ENCODE measurements at regions not wholly inside any gene's neighbourhood (a gene's known extent, or its start where the extent isn't known, plus 50 kb on each side); places are given as distances from the start of the nearest gene placed in this dataset.
"Not testable (repeated sequence)": the region's sequence is repeated elsewhere in the genome, so short reads cannot be mapped to it uniquely, and the experiment has no call there.

- H3K27me3 ChIP-seq (ENCODE audit: insufficient read depth in 3 of 3, low read length in 2 of 3): no peaks in the 10 kb centered on the region
- intact Hi-C loops (cut with DNase I): no loop called here
- 90 to 100% (median 95%) methylated on average over 1 of the region's 1 CpG for WGBS, 3 donors
- ATAC-seq (no peak), DNase-seq (no peak)
- TF ChIP-seq CTCF (IDR thresholded peaks at IDR 0.05): no peak
- H3K4me3 ChIP-seq: no peak overlapping the region
- no peak overlapping the region for H3K27ac ChIP-seq
- H3K9me3 ChIP-seq: no peaks in the 10 kb centered on the region
- no peaks in the 10 kb centered on the region for H3K4me1 ChIP-seq
- H3K36me3 ChIP-seq (ENCODE audit: insufficient read depth in 1 of 2, low read depth in 1 of 2): no peaks in the 10 kb centered on the region
Observed at GRCh38 chr4:128536746-128537145, 249.1 kb upstream of the PGRMC2 start.

- ATAC-seq; H3K4me1 ChIP-seq; intact Hi-C loops (cut with DNase I); H3K9me3 ChIP-seq; H3K4me3 ChIP-seq; DNase-seq; H3K27ac ChIP-seq; H3K27me3 ChIP-seq (ENCODE audit: insufficient read depth in 3 of 3, low read length in 2 of 3); H3K36me3 ChIP-seq (ENCODE audit: insufficient read depth in 1 of 2, low read depth in 1 of 2): not testable (repeated sequence)
- WGBS, 3 donors: 66 to 77% (median 76%) methylated on average over 4 of the region's 4 CpGs
Observed at GRCh38 chr4:128535510-128535909, 247.9 kb upstream of the PGRMC2 start.

- H3K4me3 ChIP-seq: no peak overlapping the region
- no peak for TF ChIP-seq CTCF (IDR thresholded peaks at IDR 0.05)
- no peaks in the 10 kb centered on the region for H3K27me3 ChIP-seq (ENCODE audit: insufficient read depth in 3 of 3, low read length in 2 of 3)
- peak; percentile 99 to 100 (median 100) for ATAC-seq
- WGBS, 3 donors: 40 to 50% (median 48%) methylated on average over 4 of the region's 4 CpGs
- intact Hi-C loops (cut with DNase I): loop anchor here in 1 of 2 donors (2.0 kb wide), 1 partner anchor 24 kb away; no protein-coding TSS in a partner anchor
- no peaks in the 10 kb centered on the region for H3K36me3 ChIP-seq (ENCODE audit: insufficient read depth in 1 of 2, low read depth in 1 of 2)
- no peak for DNase-seq
- no peaks in the 10 kb centered on the region for H3K9me3 ChIP-seq
- H3K27ac ChIP-seq: peak overlapping the region; percentile 75
- peaks cover 13% of the 10 kb centered on the region for H3K4me1 ChIP-seq
Observed at GRCh38 chr4:128528793-128529553, 241.4 kb upstream of the PGRMC2 start.

- H3K36me3 ChIP-seq (ENCODE audit: insufficient read depth in 1 of 2, low read depth in 1 of 2): no peaks in the 10 kb centered on the region
- H3K4me3 ChIP-seq: no peak overlapping the region
- TF ChIP-seq CTCF (IDR thresholded peaks at IDR 0.05): no peak
- no peaks in the 10 kb centered on the region for H3K9me3 ChIP-seq
- H3K27ac ChIP-seq: peak overlapping the region; percentile 73
- peaks cover 13% of the 10 kb centered on the region for H3K4me1 ChIP-seq
- no peak for DNase-seq
- WGBS, 3 donors: 57 to 65% (median 57%) methylated on average over 4 of the region's 4 CpGs
- intact Hi-C loops (cut with DNase I): loop anchor here in 1 of 2 donors (2.0 kb wide), 1 partner anchor 25 kb away; no protein-coding TSS in a partner anchor
- H3K27me3 ChIP-seq (ENCODE audit: insufficient read depth in 3 of 3, low read length in 2 of 3): no peaks in the 10 kb centered on the region
- ATAC-seq: no peak
Observed at GRCh38 chr4:128527946-128528576, 240.4 kb upstream of the PGRMC2 start.

GRCh38 chr4:128527351-128527750 lies 239.7 kb upstream of the PGRMC2 start:
- Histone ChIP-seq H3K4me1 (peaks cover 13% of the 10 kb centered on the region), H3K4me3 (no peak overlapping the region), H3K36me3 (ENCODE audit: insufficient read depth in 1 of 2, low read depth in 1 of 2) (no peaks in the 10 kb centered on the region), H3K9me3 (no peaks in the 10 kb centered on the region), H3K27ac (no peak overlapping the region), H3K27me3 (ENCODE audit: insufficient read depth in 3 of 3, low read length in 2 of 3) (no peaks in the 10 kb centered on the region)
- intact Hi-C loops (cut with DNase I): no loop called here
- no peak for TF ChIP-seq CTCF (IDR thresholded peaks at IDR 0.05)
- WGBS, 3 donors: 89 to 95% (median 91%) methylated on average over 3 of the region's 3 CpGs
- DNase-seq (no peak), ATAC-seq (no peak)
